ENCODE measurements at regions not wholly inside any gene's neighbourhood (a gene's known extent, or its start where the extent isn't known, plus 50 kb on each side); places are given as distances from the start of the nearest gene placed in this dataset.

- CTCF ChIA-PET = no interaction called here
These were observed 112.5 kb upstream of the IER5L start for GRCh38 chr9:129290606-129291005.

GRCh38 chr9:129289883-129290282, 111.8 kb upstream of the IER5L start:
- Histone ChIP-seq H3K27ac (ENCODE audit: low read depth, low read length, poor library complexity, severe bottlenecking) (no peak overlapping the region), H3K4me3 (ENCODE audit: low read depth, low read length, poor library complexity, severe bottlenecking) (no peak overlapping the region), H3K27me3 (replicated peaks; ENCODE audit: insufficient read depth, low read depth, low read length, poor library complexity) (no peaks in the 10 kb centered on the region), H3K36me3 (ENCODE audit: insufficient read depth, low read length, poor library complexity, severe bottlenecking) (no peaks in the 10 kb centered on the region), H3K4me1 (ENCODE audit: insufficient read depth, low read length, poor library complexity, severe bottlenecking) (peaks cover 8% of the 10 kb centered on the region), H3K9me3 (ENCODE audit: low read depth, low read length, poor library complexity, severe bottlenecking) (no peaks in the 10 kb centered on the region)
- intact Hi-C loops (cut with micrococcal nuclease; ENCODE audit: unreplicated experiment) = no loop called here
- TF ChIP-seq CTCF (conservative IDR thresholded peaks at IDR 0.05; ENCODE audit: low read depth, low read length) (no peak), EZH2 (IDR thresholded peaks at IDR 0.05; ENCODE audit: borderline replicate concordance, low read depth, low read length, poor library complexity, severe bottlenecking) (no peak)
- POLR2A ChIA-PET (ENCODE audit: low non-redundant PET) = no interaction called here
- no peak for DNase-seq (ENCODE audit: low spot score)
- CTCF ChIA-PET = no interaction called here
- BruUV-seq (replicated peaks) = no TSS peak

More at GRCh38 chr9:129290606-129291005, 112.5 kb upstream of the IER5L start:
- no peaks in the 10 kb centered on the region for H3K27me3 ChIP-seq (replicated peaks; ENCODE audit: insufficient read depth, low read depth, low read length, poor library complexity)
- no peak overlapping the region for H3K27ac ChIP-seq (ENCODE audit: low read depth, low read length, poor library complexity, severe bottlenecking)
- POLR2A ChIA-PET (ENCODE audit: low non-redundant PET) = no interaction called here
- DNase-seq (ENCODE audit: low spot score) = no peak
- BruUV-seq (replicated peaks) = no TSS peak
- H3K36me3 ChIP-seq (ENCODE audit: insufficient read depth, low read length, poor library complexity, severe bottlenecking) = no peaks in the 10 kb centered on the region
- intact Hi-C loops (cut with micrococcal nuclease; ENCODE audit: unreplicated experiment) = no loop called here
- peaks cover 5% of the 10 kb centered on the region for H3K9me3 ChIP-seq (ENCODE audit: low read depth, low read length, poor library complexity, severe bottlenecking)
- H3K4me3 ChIP-seq (ENCODE audit: low read depth, low read length, poor library complexity, severe bottlenecking) = no peak overlapping the region
- peaks cover 8% of the 10 kb centered on the region for H3K4me1 ChIP-seq (ENCODE audit: insufficient read depth, low read length, poor library complexity, severe bottlenecking)
- TF ChIP-seq EZH2 (IDR thresholded peaks at IDR 0.05; ENCODE audit: borderline replicate concordance, low read depth, low read length, poor library complexity, severe bottlenecking) = no peak
- TF ChIP-seq CTCF (conservative IDR thresholded peaks at IDR 0.05; ENCODE audit: low read depth, low read length) = no peak

GRCh38 chr9:129289131-129289731, 111.2 kb upstream of the IER5L start:
- CTCF ChIA-PET = no interaction called here
- DNase-seq (ENCODE audit: low spot score) = no peak
- H3K4me3 ChIP-seq (ENCODE audit: low read depth, low read length, poor library complexity, severe bottlenecking) = no peak overlapping the region
- intact Hi-C loops (cut with micrococcal nuclease; ENCODE audit: unreplicated experiment) = no loop called here
- H3K9me3 ChIP-seq (ENCODE audit: low read depth, low read length, poor library complexity, severe bottlenecking) = no peaks in the 10 kb centered on the region
- H3K4me1 ChIP-seq (ENCODE audit: insufficient read depth, low read length, poor library complexity, severe bottlenecking) = peaks cover 8% of the 10 kb centered on the region
- no TSS peak for BruUV-seq (replicated peaks)
- POLR2A ChIA-PET (ENCODE audit: low non-redundant PET) = no interaction called here
- no peak overlapping the region for H3K27ac ChIP-seq (ENCODE audit: low read depth, low read length, poor library complexity, severe bottlenecking)
- no peaks in the 10 kb centered on the region for H3K27me3 ChIP-seq (replicated peaks; ENCODE audit: insufficient read depth, low read depth, low read length, poor library complexity)
- no peaks in the 10 kb centered on the region for H3K36me3 ChIP-seq (ENCODE audit: insufficient read depth, low read length, poor library complexity, severe bottlenecking)
- TF ChIP-seq CTCF (conservative IDR thresholded peaks at IDR 0.05; ENCODE audit: low read depth, low read length) (no peak), EZH2 (IDR thresholded peaks at IDR 0.05; ENCODE audit: borderline replicate concordance, low read depth, low read length, poor library complexity, severe bottlenecking) (no peak)
